ENCODE measurements at regions not wholly inside any gene's neighbourhood (a gene's known extent, or its start where the extent isn't known, plus 50 kb on each side); places are given as distances from the start of the nearest gene placed in this dataset.

GRCh38 chr14:55764784-55765183 lies 184.8 kb downstream of the KTN1 start:
- Histone ChIP-seq H3K27ac (no peak overlapping the region), H3K9me3 (replicated peaks in 1 of 3) (no peaks in the 10 kb centered on the region), H3K36me3 (replicated peaks in 1 of 2) (no peaks in the 10 kb centered on the region), H3K4me1 (replicated peaks in 1 of 2) (no peaks in the 10 kb centered on the region), H3K4me3 (no peak overlapping the region), H3K27me3 (no peaks in the 10 kb centered on the region)
- TF ChIP-seq POLR2A (IDR thresholded peaks at IDR 0.05) (no peak), CTCF (IDR thresholded peaks at IDR 0.05) (no peak)
- intact Hi-C loops (cut with DNase I) = no loop called here
- whole genome bisulfite sequencing, 4 donors = 40 to 66% (median 48%) methylated on average over 1 of the region's 1 CpG
- DNase-seq = no peak

- DNase-seq = no peak
- no peak for TF ChIP-seq CTCF (IDR thresholded peaks at IDR 0.05)
- TF ChIP-seq POLR2A (IDR thresholded peaks at IDR 0.05) = no peak
- Histone ChIP-seq H3K27me3 (no peaks in the 10 kb centered on the region), H3K4me1 (replicated peaks in 1 of 2) (no peaks in the 10 kb centered on the region), H3K27ac (no peak overlapping the region), H3K36me3 (replicated peaks in 1 of 2) (no peaks in the 10 kb centered on the region), H3K4me3 (no peak overlapping the region), H3K9me3 (replicated peaks in 1 of 3) (no peaks in the 10 kb centered on the region)
- WGBS, 4 donors = 88 to 92% (median 90%) methylated on average over 21 to 22 of the region's 22 CpGs
- intact Hi-C loops (cut with DNase I) = no loop called here
Observed at GRCh38 chr14:55766071-55766470, 186.1 kb downstream of the KTN1 start.

- Histone ChIP-seq H3K4me1 (replicated peaks in 1 of 2) (no peaks in the 10 kb centered on the region), H3K36me3 (replicated peaks in 1 of 2) (no peaks in the 10 kb centered on the region), H3K27ac (no peak overlapping the region), H3K4me3 (no peak overlapping the region), H3K27me3 (no peaks in the 10 kb centered on the region), H3K9me3 (replicated peaks in 1 of 3) (no peaks in the 10 kb centered on the region)
- 68 to 85% (median 82%) methylated on average over 2 of the region's 2 CpGs for WGBS, 4 donors
- no peak for DNase-seq
- TF ChIP-seq CTCF (IDR thresholded peaks at IDR 0.05) (no peak), POLR2A (IDR thresholded peaks at IDR 0.05) (no peak)
- intact Hi-C loops (cut with DNase I) = no loop called here
Observed at GRCh38 chr14:55767286-55767685, 187.3 kb downstream of the KTN1 start.

GRCh38 chr14:55769877-55770276 lies 189.9 kb downstream of the KTN1 start:
- Histone ChIP-seq H3K4me1 (replicated peaks in 1 of 2) (no peaks in the 10 kb centered on the region), H3K27me3 (no peaks in the 10 kb centered on the region), H3K4me3 (no peak overlapping the region), H3K36me3 (replicated peaks in 1 of 2) (no peaks in the 10 kb centered on the region), H3K9me3 (replicated peaks in 1 of 3) (no peaks in the 10 kb centered on the region), H3K27ac (no peak overlapping the region)
- no peak for DNase-seq
- intact Hi-C loops (cut with DNase I) = no loop called here
- 67 to 89% (median 87%) methylated on average over 3 of the region's 3 CpGs for WGBS, 4 donors
- TF ChIP-seq CTCF (IDR thresholded peaks at IDR 0.05) (no peak), POLR2A (IDR thresholded peaks at IDR 0.05) (no peak)

All from adrenal gland (tissue), 9 donors.